Astrocyte of the cerebellum (primary cell): ENCODE measurements at regions not wholly inside any gene's neighbourhood (a gene's known extent, or its start where the extent isn't known, plus 50 kb on each side); places are given as distances from the start of the nearest gene placed in this dataset.
A peak's percentile ranks its signal among the peaks of the same experiment; 100 is the strongest.

Experiments used
- DNase-seq: peaks from one replicate; pipeline ENCODE4 v3.0.0-alpha.2; 2011; ENCODE audit warnings: low read depth
- H3K4me3 ChIP-seq: 2 replicates; pipeline ENCODE4 v1.5.1; 2011; ENCODE audit warnings: mild to moderate bottlenecking, low read depth, low read length, moderate library complexity
- in situ Hi-C: cut with HindIII; loops from 2 replicates; pipeline ENCODE4 v1.10.0; 2017; ENCODE audit warnings: low sequenced_read_pairs
- TF ChIP-seq, protein P1 (sequence below): IDR thresholded peaks from 2 replicates; pipeline ENCODE4 v1.5.1; 2012; ENCODE audit warnings: low read length, low read depth, moderate library complexity, mild to moderate bottlenecking; ENCODE audit errors: missing control alignments

DNA sequence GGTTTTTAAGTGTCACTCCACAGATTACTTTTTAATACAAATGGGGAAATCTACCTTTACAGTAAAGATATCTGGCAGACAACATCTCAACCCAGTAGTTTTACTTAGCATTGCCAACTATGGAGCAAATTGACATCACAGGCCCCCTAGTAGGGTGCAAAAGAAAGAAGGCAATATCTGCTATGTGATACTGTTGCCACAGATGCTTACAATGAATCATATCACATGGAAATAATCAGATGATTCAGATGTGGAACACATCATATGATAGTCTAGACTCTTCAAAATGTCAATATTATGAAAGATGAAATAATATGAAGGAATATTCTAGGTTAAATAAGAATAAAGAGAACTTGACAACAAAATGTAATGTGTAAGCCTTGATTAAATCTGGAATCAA lies 322.5 kb downstream of the BMP2 start:
- TF ChIP-seq, protein P1, sequence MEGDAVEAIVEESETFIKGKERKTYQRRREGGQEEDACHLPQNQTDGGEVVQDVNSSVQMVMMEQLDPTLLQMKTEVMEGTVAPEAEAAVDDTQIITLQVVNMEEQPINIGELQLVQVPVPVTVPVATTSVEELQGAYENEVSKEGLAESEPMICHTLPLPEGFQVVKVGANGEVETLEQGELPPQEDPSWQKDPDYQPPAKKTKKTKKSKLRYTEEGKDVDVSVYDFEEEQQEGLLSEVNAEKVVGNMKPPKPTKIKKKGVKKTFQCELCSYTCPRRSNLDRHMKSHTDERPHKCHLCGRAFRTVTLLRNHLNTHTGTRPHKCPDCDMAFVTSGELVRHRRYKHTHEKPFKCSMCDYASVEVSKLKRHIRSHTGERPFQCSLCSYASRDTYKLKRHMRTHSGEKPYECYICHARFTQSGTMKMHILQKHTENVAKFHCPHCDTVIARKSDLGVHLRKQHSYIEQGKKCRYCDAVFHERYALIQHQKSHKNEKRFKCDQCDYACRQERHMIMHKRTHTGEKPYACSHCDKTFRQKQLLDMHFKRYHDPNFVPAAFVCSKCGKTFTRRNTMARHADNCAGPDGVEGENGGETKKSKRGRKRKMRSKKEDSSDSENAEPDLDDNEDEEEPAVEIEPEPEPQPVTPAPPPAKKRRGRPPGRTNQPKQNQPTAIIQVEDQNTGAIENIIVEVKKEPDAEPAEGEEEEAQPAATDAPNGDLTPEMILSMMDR, result no peak
- no peak overlapping the region for H3K4me3 ChIP-seq
- in situ Hi-C loops, result no loop called here
- no peak for DNase-seq

DNA sequence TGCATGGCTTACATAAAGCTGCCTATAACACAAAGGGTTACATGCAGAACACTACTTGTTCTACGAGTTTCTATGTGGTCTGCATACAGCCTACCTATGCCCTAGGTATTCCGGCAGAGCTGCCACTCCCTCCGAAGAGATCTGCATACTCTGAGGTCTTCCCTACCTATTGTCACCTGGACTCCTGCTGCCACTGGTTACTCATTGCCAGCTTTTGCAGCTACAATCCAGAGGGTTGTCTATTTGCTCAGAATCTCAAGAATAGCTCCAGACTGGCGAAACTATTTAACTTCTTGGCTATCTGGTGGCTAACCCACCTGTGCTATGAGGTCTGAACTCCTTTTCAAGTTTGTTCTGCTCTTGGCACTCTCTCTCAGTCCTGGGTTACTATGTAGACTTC lies 323.3 kb downstream of the BMP2 start:
- TF ChIP-seq, protein P1, result no peak
- DNase-seq, result no peak
- no peak overlapping the region for H3K4me3 ChIP-seq
- in situ Hi-C loops, result no loop called here

DNA sequence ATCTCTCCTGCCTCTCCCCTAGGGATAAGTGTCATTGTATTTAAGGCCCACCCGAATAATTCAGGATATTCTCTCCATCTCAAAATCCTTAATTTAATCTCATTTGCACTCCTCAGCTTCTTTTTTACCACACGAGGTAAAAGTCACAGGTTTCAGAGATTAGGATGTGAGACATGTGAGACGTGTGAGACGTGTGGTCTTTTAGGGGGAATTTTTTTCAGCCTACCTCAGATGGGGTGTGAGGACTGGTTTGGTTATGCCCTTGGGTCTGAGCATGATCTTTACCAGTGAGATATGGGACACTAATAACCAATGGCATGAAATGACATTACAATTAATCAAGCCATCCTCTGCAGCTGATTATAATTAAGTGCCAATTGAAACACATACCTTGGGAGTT lies 324.2 kb downstream of the BMP2 start:
- in situ Hi-C loops, result no loop called here
- TF ChIP-seq, protein P1, result no peak
- no peak overlapping the region for H3K4me3 ChIP-seq
- DNase-seq, result no peak

DNA sequence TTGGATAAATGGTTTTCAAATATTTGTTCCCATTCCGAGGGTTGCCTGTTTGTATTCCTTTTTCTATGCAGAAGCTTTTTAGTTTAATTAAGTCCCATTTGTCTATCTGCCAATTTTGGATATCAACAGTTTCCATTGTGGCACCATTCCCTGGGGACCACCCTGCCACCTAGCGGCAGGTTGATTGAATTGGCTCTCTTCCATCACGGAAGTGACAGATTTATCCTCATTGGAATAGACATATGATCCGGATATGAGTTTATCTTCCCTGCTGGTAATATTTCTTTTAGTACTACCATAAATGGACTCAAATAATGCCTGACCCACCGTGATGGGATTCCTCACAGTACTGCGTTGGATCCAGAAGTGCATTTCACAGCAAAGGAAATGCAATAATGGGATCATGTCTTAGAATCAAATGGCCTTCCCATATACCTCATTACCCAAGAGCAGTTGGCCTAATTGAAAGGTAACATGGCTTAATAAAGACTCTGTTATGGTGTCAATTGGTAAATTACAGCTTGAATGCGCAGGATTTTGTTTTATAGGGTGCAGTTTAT lies 327.0 kb downstream of the BMP2 start:
- TF ChIP-seq, protein P1, result peak; percentile 44
- H3K4me3 ChIP-seq, result no peak overlapping the region
- in situ Hi-C loops, result no loop called here
- no peak for DNase-seq

DNA sequence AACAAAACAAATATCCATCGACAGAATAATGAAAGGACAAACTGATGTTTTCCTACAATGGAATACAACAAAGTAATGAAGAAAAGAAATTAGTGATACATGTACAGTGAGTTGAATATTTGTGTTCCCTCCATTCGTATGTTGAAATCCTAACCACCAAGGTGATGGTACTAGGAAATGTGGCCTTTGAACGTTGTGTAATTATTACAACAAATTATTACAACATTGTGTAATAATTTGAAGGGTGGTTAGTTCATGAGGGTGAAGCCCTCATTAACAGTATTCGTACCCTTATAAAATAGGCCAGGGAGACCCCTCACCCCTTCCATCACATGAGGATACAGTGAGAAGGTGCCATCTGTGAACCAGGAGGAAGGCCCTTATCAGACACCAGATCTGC lies 339.4 kb downstream of the BMP2 start:
- in situ Hi-C loops, result no loop called here
- no peak for DNase-seq
- TF ChIP-seq, protein P1, result no peak
- H3K4me3 ChIP-seq, result no peak overlapping the region

DNA sequence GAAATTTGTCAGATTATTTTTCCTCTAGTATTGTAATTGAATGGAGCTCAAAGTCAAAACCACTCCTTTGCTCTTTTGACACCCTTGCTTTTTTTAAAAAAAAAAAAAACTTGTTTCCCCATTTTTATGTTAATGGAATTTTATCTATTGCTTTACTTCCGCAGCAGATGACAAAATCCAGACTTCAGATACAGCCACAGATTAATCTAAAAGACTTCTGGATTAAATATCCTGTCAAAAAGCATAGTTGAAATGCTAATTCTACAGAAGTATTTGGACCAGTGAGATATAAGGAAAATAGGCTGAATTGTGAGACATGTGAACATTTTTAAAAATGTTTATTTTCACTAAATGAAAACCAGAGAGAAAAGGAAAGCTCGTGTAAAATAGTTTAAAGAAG lies 341.4 kb downstream of the BMP2 start:
- TF ChIP-seq, protein P1, result no peak
- H3K4me3 ChIP-seq, result no peak overlapping the region
- DNase-seq, result no peak
- in situ Hi-C loops, result no loop called here
